HG03439 (cell line): ENCODE measurements at regions not wholly inside any gene's neighbourhood (a gene's known extent, or its start where the extent isn't known, plus 50 kb on each side); places are given as distances from the start of the nearest gene placed in this dataset.

ENCODE experiments used
- ATAC-seq: cut with Tn5 transposase; IDR thresholded peaks from one replicate; pipeline ENCODE4 v1.9.1; 2021; ENCODE audit warnings: mild to moderate bottlenecking, moderate library complexity; ENCODE audit not compliant: unreplicated experiment

- ATAC-seq: no peak
Measured at GRCh38 chr6:148137652-148138051, 205.0 kb upstream of the SASH1 start.

GRCh38 chr6:148138573-148138972, 204.1 kb upstream of the SASH1 start:
- no peak for ATAC-seq

GRCh38 chr6:148140772-148141557, 201.7 kb upstream of the SASH1 start:
- no peak for ATAC-seq

- no peak for ATAC-seq
Measured at GRCh38 chr6:148142821-148143220, 199.8 kb upstream of the SASH1 start.

- no peak for ATAC-seq
Measured at GRCh38 chr6:148143771-148144170, 198.9 kb upstream of the SASH1 start.

- ATAC-seq: no peak
Measured at GRCh38 chr6:148144917-148145521, 197.6 kb upstream of the SASH1 start.

- ATAC-seq: no peak
Measured at GRCh38 chr6:148146717-148147462, 195.7 kb upstream of the SASH1 start.

GRCh38 chr6:148147463-148147830, 195.2 kb upstream of the SASH1 start:
- ATAC-seq: no peak

GRCh38 chr6:148151896-148152643, 190.6 kb upstream of the SASH1 start:
- no peak for ATAC-seq

GRCh38 chr6:148154668-148155067, 188.0 kb upstream of the SASH1 start:
- no peak for ATAC-seq

GRCh38 chr6:148155293-148155692, 187.3 kb upstream of the SASH1 start:
- ATAC-seq: no peak

- no peak for ATAC-seq
Measured at GRCh38 chr6:148157841-148158240, 184.8 kb upstream of the SASH1 start.

GRCh38 chr6:148164645-148165044, 178.0 kb upstream of the SASH1 start:
- no peak for ATAC-seq

GRCh38 chr6:148166339-148166968, 176.2 kb upstream of the SASH1 start:
- ATAC-seq: no peak

- no peak for ATAC-seq
Measured at GRCh38 chr6:148169706-148170105, 172.9 kb upstream of the SASH1 start.

- ATAC-seq: no peak
Measured at GRCh38 chr6:148170286-148170685, 172.4 kb upstream of the SASH1 start.

- no peak for ATAC-seq
Measured at GRCh38 chr6:148173548-148173947, 169.1 kb upstream of the SASH1 start.

GRCh38 chr6:148175550-148176188, 167.0 kb upstream of the SASH1 start:
- no peak for ATAC-seq

- no peak for ATAC-seq
Measured at GRCh38 chr6:148177589-148178233, 164.9 kb upstream of the SASH1 start.

- ATAC-seq: no peak
Measured at GRCh38 chr6:148179786-148180185, 162.9 kb upstream of the SASH1 start.
